ENCODE measurements at regions not wholly inside any gene's neighbourhood (a gene's known extent, or its start where the extent isn't known, plus 50 kb on each side); places are given as distances from the start of the nearest gene placed in this dataset.
A peak's percentile ranks its signal among the peaks of the same experiment; 100 is the strongest.

GRCh38 chr13:97112446-97113152 lies 109.5 kb upstream of the MBNL2 start:
- no peak for ATAC-seq

DNA sequence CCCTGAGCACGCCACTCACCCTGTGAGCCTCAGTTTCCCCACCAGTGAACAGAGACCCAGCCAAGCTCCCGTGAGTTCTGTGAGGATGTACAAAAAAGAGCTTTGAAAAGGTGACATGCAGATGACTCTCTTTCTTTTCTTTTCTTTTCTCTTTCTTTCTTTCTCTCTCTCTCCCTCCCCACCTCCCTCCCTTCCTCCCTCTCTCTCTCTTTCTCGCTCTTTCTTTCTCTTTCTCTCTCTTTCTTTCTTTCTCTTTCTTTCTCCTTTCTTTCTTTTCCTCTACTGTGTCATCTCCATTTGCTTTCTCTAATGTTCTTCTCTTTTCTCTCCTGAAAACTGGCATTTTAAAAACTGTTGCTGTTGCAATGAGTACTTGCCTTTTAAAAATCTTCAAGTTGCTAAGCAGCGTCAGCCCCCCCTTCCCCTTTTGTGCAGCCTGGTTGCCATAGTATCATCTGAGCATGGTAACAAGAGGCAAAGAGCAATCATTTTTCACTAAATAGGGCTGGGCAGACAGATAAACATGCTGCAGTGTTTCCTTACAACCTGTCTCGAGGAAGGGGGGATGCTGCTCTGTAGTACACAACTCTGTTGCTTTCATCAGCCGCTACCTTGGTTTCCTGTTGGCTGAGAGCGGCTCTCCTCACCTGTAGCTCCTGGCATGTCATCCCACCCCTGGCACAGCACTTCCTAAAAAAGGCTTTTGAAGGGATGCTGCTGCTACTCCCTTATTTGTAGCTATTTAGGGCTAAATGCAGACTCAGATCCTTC lies 108.7 kb upstream of the MBNL2 start:
- no peak for ATAC-seq

- no peak for ATAC-seq
Observed at GRCh38 chr13:97114651-97115050, 107.5 kb upstream of the MBNL2 start.

GRCh38 chr13:97116754-97117153 lies 105.4 kb upstream of the MBNL2 start:
- peak; percentile 56 for ATAC-seq

DNA sequence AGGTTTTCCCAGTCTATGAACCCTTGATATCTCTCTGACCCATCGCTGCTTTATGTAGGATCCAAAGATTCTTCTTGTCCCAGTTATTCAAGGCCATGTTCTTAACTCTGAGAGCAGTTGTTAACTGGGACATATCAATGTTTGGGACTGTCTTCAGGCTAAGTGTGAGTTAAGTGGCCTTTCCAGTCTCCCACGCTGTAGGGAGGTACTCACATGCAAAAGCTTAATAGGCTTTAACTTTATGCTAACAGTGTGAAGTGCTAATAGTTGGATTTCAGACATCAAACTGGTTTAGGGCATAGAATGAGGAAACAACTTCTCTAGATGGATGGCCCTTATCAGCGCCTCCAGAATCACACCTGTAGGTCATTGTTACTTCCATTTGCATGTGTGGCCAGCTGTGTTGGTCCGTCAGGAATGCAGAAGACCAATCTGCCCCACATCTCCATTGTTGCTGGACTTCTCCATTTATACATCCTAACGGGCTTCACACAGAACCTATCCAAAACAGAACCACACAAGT lies 104.7 kb upstream of the MBNL2 start:
- ATAC-seq: no peak

GRCh38 chr13:97119943-97120342 lies 102.2 kb upstream of the MBNL2 start:
- ATAC-seq: no peak

- ATAC-seq: peak; percentile 27
Observed at GRCh38 chr13:97120346-97120745, 101.8 kb upstream of the MBNL2 start.

GRCh38 chr13:97120976-97121375 lies 101.2 kb upstream of the MBNL2 start:
- ATAC-seq: no peak

DNA sequence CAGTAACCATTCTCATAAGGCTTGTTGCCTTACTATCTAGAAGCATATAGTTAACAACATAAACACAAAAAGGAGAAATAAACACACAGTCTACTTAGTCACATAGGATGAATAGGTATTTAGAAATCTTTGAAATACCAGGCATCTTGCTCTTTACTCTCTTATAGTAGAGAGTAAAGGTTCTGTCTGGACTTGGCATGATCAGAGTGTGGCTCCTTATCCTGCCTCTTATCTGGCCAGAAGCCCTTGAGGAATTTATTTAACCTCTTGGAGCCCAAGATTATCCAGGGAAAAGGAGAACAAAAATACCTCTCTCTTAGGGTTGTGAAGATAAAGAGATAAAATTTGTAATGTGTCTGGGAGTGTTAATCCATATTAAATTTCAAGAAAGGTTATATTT lies 100.2 kb upstream of the MBNL2 start:
- ATAC-seq: no peak

DNA sequence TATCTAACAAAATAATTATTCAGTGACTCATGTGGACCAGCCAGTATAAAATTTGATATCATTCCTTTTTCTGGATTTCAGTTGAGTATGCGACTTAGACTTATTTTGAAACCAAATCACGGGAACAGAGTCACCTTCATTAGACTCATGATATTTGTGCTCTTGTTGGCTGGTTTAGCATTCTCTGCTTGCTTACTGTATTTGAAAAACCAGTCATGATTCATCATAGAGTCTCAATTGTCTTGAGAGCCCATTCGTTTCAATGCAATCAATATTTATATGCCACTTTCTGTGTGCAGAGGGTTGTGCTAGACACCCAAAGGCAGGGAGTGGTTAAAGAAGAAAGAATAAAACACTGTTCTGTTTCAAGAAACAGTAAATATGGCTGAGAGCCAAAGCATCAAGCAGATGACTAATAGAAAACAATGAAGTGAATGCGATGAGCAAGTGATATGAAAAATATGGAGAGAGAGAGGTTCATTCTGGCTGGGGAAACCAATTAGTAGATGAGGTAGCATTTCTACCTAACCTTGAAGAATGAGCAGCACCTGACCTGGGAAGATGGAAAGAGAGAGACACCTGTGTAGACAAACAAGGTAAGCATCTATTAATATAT lies 99.6 kb upstream of the MBNL2 start:
- peak; percentile 74 for ATAC-seq

- no peak for ATAC-seq
Observed at GRCh38 chr13:97124206-97124605, 97.9 kb upstream of the MBNL2 start.

GRCh38 chr13:97124915-97125809 lies 97.0 kb upstream of the MBNL2 start:
- peak; percentile 88 for ATAC-seq

DNA sequence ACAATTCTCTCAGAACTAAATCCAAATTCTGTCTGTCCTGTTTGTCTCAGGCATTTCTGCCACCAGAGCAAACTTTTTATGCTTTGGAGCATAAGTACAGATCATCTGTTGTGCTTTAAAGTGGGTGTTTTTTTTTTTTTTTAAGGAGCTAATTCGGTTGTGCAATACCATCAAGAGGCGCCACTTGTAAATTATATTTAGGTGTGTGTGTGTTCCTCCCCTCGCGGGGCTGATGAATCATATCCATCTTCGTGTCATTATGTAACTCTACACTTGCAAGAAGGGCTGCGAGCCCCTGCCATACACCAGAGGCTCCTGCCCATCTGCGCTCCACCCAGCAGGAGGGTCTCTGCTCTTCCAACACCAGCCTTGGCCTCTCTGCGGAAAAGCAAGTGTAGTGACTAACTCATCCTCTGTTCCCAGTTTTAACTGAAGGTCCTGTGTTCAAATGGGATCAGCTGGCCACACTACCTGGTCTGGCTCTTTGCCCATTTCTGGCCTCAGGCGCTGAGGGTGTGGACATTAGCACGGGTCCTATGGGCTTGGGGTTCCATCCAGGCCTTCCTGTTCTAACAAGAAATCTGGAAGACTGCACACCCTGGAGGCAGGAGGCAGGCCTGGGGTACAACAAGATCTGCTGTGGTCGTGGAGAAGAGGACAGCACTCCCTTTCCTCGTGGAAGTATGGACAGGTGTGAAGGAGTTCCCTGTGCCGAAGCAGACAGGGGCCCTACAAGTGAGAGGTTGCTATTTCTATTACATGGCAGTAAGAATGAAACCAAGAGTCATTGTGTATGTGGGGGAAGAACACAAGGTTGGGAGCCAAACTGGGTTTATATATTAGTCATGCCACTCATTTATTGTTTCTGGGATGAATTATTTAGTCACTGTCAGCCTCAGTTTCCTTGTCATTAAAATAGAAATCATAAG lies 96.1 kb upstream of the MBNL2 start:
- peak; percentile 76 for ATAC-seq

GRCh38 chr13:97127842-97128241 lies 94.3 kb upstream of the MBNL2 start:
- no peak for ATAC-seq

DNA sequence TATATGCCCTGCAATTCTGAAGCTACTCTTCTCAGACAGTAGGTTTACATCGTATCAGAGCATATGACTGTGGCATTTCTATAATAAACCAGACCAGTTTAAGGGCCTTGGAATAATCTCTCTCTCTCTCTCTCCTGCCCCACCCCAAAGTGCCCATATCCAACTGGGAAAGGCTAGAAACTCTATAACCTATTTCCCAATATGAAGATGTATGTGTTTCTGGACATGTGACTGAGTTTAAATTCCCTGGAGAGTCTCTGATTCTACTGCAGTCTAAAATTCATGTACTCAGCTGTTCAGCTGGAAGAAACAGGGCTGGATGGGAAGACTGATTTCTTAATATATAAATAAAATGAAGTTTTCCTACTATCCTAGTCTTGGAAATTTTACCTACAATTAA lies 91.9 kb upstream of the MBNL2 start:
- ATAC-seq: no peak

DNA sequence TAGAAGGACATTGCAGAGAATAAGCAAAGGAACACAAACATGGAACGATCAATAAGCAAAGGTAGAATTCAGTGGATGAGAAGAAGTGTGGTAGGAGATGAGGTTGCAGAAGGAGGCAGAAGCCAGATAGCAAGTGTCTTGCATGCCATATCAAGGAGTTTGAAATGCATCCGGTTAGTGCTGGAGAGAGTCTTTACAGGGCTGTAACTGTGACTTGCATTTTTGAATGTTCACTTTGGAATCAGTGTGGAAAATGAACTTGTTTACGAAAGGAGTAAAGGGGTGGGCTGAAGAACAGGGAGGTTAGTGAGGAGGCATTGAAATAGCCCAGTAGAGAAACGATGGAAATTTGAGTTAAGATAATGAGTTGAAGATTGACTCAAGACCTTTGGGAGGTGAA lies 90.7 kb upstream of the MBNL2 start:
- ATAC-seq: no peak

- no peak for ATAC-seq
Observed at GRCh38 chr13:97133554-97133953, 88.6 kb upstream of the MBNL2 start.

DNA sequence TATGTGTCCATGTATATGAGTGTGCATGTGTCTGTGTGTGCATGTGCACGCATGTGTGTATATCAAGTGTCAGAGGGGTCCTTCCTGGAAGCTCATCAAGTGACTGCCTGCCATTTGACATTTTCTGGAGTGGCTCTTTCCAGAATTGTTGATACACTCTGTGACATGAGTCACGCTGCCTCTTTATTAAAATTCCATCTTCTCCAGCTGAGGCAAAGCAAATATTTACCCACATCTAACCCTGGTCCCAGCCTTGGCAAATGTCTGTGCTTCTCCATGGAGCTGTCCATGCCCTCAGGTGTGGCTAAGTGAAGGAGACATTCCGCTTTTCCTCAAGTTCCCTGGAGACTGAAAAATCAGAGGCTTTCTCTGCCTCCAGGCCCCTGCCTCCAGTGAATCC lies 88.2 kb upstream of the MBNL2 start:
- ATAC-seq: no peak

DNA sequence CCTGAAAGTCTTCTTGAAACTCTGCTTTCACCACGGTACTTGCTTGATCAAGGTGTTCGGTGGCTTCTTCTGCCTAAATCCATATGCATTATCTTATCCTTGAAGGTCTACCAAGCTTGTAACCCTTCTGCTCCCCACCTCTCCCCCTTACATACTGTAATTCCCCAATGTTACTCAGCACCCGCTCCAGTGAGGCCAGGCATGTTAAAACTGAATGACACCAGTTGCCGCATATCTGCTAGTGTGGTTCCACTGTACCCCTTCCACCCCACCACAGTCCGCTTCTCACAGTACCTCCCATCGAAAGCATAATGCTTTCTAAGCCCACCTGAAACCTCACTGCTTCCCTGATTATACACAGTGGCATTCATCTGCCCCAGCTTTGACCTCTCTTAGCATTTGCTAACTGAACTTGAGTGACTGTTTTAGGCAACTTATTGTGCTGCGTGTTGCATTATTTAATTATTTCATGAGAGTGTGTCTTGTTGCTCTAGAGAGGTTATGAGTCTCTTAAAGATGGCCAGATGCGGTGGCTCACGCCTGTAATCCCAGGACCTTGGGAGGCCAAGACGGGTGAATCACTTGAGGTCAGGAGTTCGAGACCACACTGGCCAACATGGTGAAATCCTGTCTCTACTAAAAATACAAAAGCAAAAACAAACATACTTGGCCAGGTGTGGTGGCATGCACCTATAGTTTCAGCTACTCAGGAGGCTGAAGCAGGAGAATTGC lies 87.6 kb upstream of the MBNL2 start:
- no peak for ATAC-seq

DNA sequence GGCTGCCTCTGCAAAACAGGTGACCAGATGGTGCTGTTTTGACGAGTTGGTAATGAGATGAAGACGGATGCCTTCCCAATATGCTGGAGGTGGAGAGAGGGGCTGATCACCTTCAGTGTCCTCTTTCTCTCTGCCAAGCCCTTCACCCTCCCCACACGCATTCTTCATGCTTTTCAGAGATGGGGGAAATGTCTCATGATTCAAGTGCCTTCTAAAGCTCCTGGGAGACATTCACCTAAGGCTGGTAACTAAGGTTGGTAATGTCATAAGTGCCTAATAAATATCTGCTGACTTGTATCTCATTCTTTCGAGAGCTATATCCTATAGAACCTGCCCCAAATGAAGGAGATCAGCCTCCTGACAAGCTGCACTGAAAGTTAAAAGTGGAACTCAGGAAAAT lies 86.2 kb upstream of the MBNL2 start:
- ATAC-seq: no peak

DNA sequence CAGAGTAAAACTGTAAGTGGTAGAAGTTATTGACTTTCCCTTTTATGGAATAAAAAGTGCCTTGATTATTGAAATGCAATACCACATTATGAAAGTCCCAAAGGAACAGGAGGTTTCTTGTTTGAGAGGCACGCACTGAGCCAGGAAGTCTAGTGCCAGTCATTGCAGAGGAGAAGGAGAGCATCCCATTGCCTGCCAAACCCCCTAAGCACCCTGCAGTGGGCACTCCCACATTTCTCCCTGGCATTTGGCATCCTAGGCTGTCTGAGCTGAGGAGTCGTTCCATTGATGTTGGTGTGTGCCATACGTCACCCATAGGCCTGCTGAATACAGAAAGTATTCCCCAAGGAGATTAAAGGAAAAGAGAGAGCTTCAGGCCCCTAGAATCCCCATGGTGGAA lies 85.7 kb upstream of the MBNL2 start:
- no peak for ATAC-seq

Measured in esophagus mucosa (tissue), 1 donor.